LNCaP clone FGC (cell line): ENCODE measurements at regions not wholly inside any gene's neighbourhood (a gene's known extent, or its start where the extent isn't known, plus 50 kb on each side); places are given as distances from the start of the nearest gene placed in this dataset.

ENCODE experiments used
- DNase-seq: peaks from one replicate; pipeline ENCODE4 v3.0.0-alpha.2; 2011; ENCODE audit warnings: low read depth
- H3K4me3 ChIP-seq: 2 replicates; pipeline ENCODE4 v1.5.1; 2011; ENCODE audit warnings: mild to moderate bottlenecking, low read depth, low read length, control low read depth
- CTCF ChIP-seq: IDR thresholded peaks from 2 replicates; pipeline ENCODE4 v1.5.1; 2012; ENCODE audit warnings: mild to moderate bottlenecking; ENCODE audit not compliant: control insufficient read depth, insufficient read depth; ENCODE audit errors: extremely low read depth

GRCh38 chr6:8527818-8528217 is 92.5 kb upstream of the SLC35B3 start:
- H3K4me3 ChIP-seq = no peak overlapping the region
- no peak for DNase-seq
- no peak for TF ChIP-seq CTCF

GRCh38 chr6:8526624-8527023 is 91.3 kb upstream of the SLC35B3 start:
- no peak overlapping the region for H3K4me3 ChIP-seq
- TF ChIP-seq CTCF = no peak
- no peak for DNase-seq

GRCh38 chr6:8525370-8525769 is 90.0 kb upstream of the SLC35B3 start:
- TF ChIP-seq CTCF = no peak
- H3K4me3 ChIP-seq = no peak overlapping the region
- DNase-seq = no peak

GRCh38 chr6:8513174-8513573 is 77.8 kb upstream of the SLC35B3 start:
- TF ChIP-seq CTCF = no peak
- H3K4me3 ChIP-seq = no peak overlapping the region
- no peak for DNase-seq

GRCh38 chr6:8507286-8507685 is 71.9 kb upstream of the SLC35B3 start:
- TF ChIP-seq CTCF = no peak
- DNase-seq = no peak
- H3K4me3 ChIP-seq = no peak overlapping the region

- TF ChIP-seq CTCF = no peak
- no peak overlapping the region for H3K4me3 ChIP-seq
- no peak for DNase-seq
These were observed 70.8 kb upstream of the SLC35B3 start for GRCh38 chr6:8506126-8506525.

- DNase-seq = peak; percentile 13
- TF ChIP-seq CTCF = peak; percentile 68
- no peak overlapping the region for H3K4me3 ChIP-seq
These were observed 64.2 kb upstream of the SLC35B3 start for GRCh38 chr6:8499540-8499939.
